GM12878 (cell line): ENCODE measurements at regions not wholly inside any gene's neighbourhood (a gene's known extent, or its start where the extent isn't known, plus 50 kb on each side); places are given as distances from the start of the nearest gene placed in this dataset.

Source experiments
- ATAC-seq: fragments of 200-7000 bp; cut with Tn5 transposase; 3 replicates; pipeline ENCODE4 v1.9.1; 2020; ENCODE audit warnings: mild to moderate bottlenecking, moderate library complexity
- BruUV-seq: library from RNA; stranded (reverse); fragments of 400-500 nt; replicated peaks from 2 replicates; lab custom pipeline; 2021; lab: Mats Ljungman, UMichigan
- CTCF ChIA-PET: fragments of 300-600 bp; sonication (Branson Sonifier 250); formaldehyde crosslinking; extraction: SDS; loops from one replicate; lab custom pipeline; 2021; ENCODE audit warnings: inconsistent platforms; lab: Yijun Ruan, JAX
- POLR2A ChIA-PET: fragments of 350-600 bp; formaldehyde crosslinking; extraction: SDS; loops from one replicate; lab custom pipeline; 2021; ENCODE audit warnings: inconsistent platforms; lab: Charles Lee
- RAD21 ChIA-PET: fragments of 300-600 bp; sonication (Branson Sonifier 250); formaldehyde crosslinking; loops from one replicate; lab custom pipeline; 2023; ENCODE audit warnings: antibody characterized with exemption; ENCODE audit not compliant: unreplicated experiment; lab: Charles Lee
- SMC1A ChIA-PET: fragments of 300-600 bp; sonication (Branson Sonifier 250); formaldehyde crosslinking; loops from one replicate; lab custom pipeline; 2023; ENCODE audit not compliant: unreplicated experiment, uncharacterized antibody; lab: Charles Lee
- DNase-seq: peaks from one replicate; pipeline ENCODE4 v3.0.0-alpha.2; 2011; ENCODE audit warnings: low read depth, low spot score
- FAIRE-seq: peaks from 3 replicates; lab custom pipeline; 2011; peaks lifted over from hg19 to GRCh38; lab: Jason Lieb, UNC
- H2AFZ ChIP-seq: 2 replicates; pipeline ENCODE4 v1.6.0; 2011; ENCODE audit warnings: low read depth, low read length, control low read depth; ENCODE audit not compliant: control insufficient read depth
- H3K27ac ChIP-seq: 2 replicates; pipeline ENCODE4 v1.5.1; 2011; ENCODE audit warnings: control low read depth; ENCODE audit not compliant: control insufficient read depth, insufficient read depth
- H3K27me3 ChIP-seq, 2 experiments: replicated peaks in 1 of 2; 2 replicates each; pipeline versions ENCODE4 v1.6.0 to v1.6.1; 2011; ENCODE audit warnings: low read length in 1 of 2; ENCODE audit not compliant: control insufficient read depth in 2 of 2, insufficient read depth in 2 of 2
- H3K36me3 ChIP-seq, 2 experiments: 2 replicates each; pipeline ENCODE4 v1.5.1; 2011; ENCODE audit warnings: low read length in 1 of 2; ENCODE audit not compliant: control insufficient read depth in 2 of 2, insufficient read depth in 2 of 2
- H3K4me1 ChIP-seq: 2 replicates; pipeline ENCODE4 v1.6.1; 2011; ENCODE audit warnings: mild to moderate bottlenecking, low read length, moderate library complexity, mixed read lengths; ENCODE audit not compliant: control insufficient read depth, insufficient read depth
- H3K4me2 ChIP-seq: 2 replicates; pipeline ENCODE4 v1.6.0; 2011; ENCODE audit warnings: control low read depth; ENCODE audit not compliant: control insufficient read depth, insufficient read depth
- H3K4me3 ChIP-seq: fragments of 200-600 bp; sonication (generic); 2 replicates; pipeline ENCODE4 v1.5.1; 2016
- H3K79me2 ChIP-seq: 2 replicates; pipeline ENCODE4 v1.6.0; 2011; ENCODE audit warnings: low read length; ENCODE audit not compliant: control insufficient read depth, insufficient read depth
- H3K9ac ChIP-seq: 2 replicates; pipeline ENCODE4 v1.8.0; 2011; ENCODE audit warnings: low read length, control low read depth, mixed read lengths; ENCODE audit not compliant: control insufficient read depth, insufficient read depth
- H3K9me3 ChIP-seq: replicated peaks from 3 replicates; pipeline ENCODE4 v1.5.1; 2011; ENCODE audit warnings: mild to moderate bottlenecking, low read length; ENCODE audit not compliant: control insufficient read depth, insufficient read depth
- H4K20me1 ChIP-seq: 2 replicates; pipeline ENCODE4 v1.6.0; 2011; ENCODE audit not compliant: control insufficient read depth, insufficient read depth
- CEBPZ ChIP-seq: fragments of 150-350 bp; IDR thresholded peaks from 2 replicates; pipeline ENCODE4 v1.6.1; 2016; ENCODE audit warnings: low read depth, low read length
- CREM ChIP-seq: IDR thresholded peaks from 2 replicates; pipeline ENCODE4 v1.6.1; 2014; ENCODE audit warnings: antibody characterized with exemption, low read depth
- E2F4 ChIP-seq: IDR thresholded peaks from 2 replicates; pipeline ENCODE4 v1.6.1; 2012; ENCODE audit warnings: low read depth, low read length, improper control_type of control experiment
- E4F1 ChIP-seq: fragments of 450-650 bp; IDR thresholded peaks from 2 replicates; pipeline ENCODE4 v1.6.1; 2018; ENCODE audit warnings: borderline replicate concordance, mild to moderate bottlenecking; ENCODE audit not compliant: partially characterized antibody
- MEF2A ChIP-seq: IDR thresholded peaks from 2 replicates; pipeline ENCODE4 v1.6.1; 2011; ENCODE audit warnings: low read depth, mild to moderate bottlenecking, low read length, moderate library complexity; ENCODE audit not compliant: insufficient read depth
- MEF2B ChIP-seq: fragments of 450-650 bp; IDR thresholded peaks from 2 replicates; pipeline ENCODE4 v1.6.1; 2018; ENCODE audit warnings: mild to moderate bottlenecking, moderate library complexity; ENCODE audit not compliant: partially characterized antibody, poor library complexity, severe bottlenecking
- MXI1 ChIP-seq: fragments of 150-350 bp; IDR thresholded peaks from 2 replicates; pipeline ENCODE4 v1.6.1; 2011; ENCODE audit warnings: low read depth, mild to moderate bottlenecking, inconsistent platforms, low read length, improper control_type of control experiment
- RFX5 ChIP-seq: IDR thresholded peaks from 2 replicates; pipeline ENCODE4 v1.6.1; 2011; ENCODE audit warnings: low read depth, low read length, improper control_type of control experiment
- SREBF2 ChIP-seq: IDR thresholded peaks from 2 replicates; pipeline ENCODE4 v1.6.1; 2012; ENCODE audit warnings: mild to moderate bottlenecking, low read length
- TAF1 ChIP-seq: IDR thresholded peaks from 2 replicates; pipeline ENCODE4 v1.6.1; 2011; ENCODE audit warnings: mild to moderate bottlenecking, low read depth, low read length, borderline replicate concordance
- WGBS: methylation state at CpG from one replicate; pipeline ENCODE4 v1.1.6; 2016; ENCODE audit warnings: low lambda C conversion rate; ENCODE audit not compliant: insufficient replicate concordance, insufficient coverage; ENCODE audit errors: missing lambda C conversion rate; 5-methylcytosine and 5-hydroxymethylcytosine counted together
- in situ Hi-C: fragments of 300-500 bp; cut with MboI; formaldehyde crosslinking; loops from 9 replicates; pipeline ENCODE4 v1.14.3; 2018; ENCODE audit warnings: mixed read lengths
- intact Hi-C: fragments of 100-400 bp; cut with micrococcal nuclease; formaldehyde crosslinking; loops from one replicate; pipeline ENCODE4 v1.14.2; 2022; ENCODE audit not compliant: unreplicated experiment
- TF ChIP-seq, protein P1 (sequence below): IDR thresholded peaks from 2 replicates; pipeline ENCODE4 v1.6.1; 2011; ENCODE audit warnings: borderline replicate concordance, low read depth, mild to moderate bottlenecking, moderate library complexity, low read length; ENCODE audit not compliant: insufficient read depth, poor library complexity, severe bottlenecking

- TF ChIP-seq E2F4 (no peak), E4F1 (no peak), CEBPZ (no peak), MEF2B (no peak)
- TF ChIP-seq, all 136 proteins: peak for 0
Observed at GRCh38 chr1:219443763-219444162, 169.1 kb downstream of the ZC3H11B start (continued).

- POLR2A ChIA-PET, result no interaction called here
- in situ Hi-C loops, result no loop called here
- ATAC-seq (no peak), FAIRE-seq (no peak), DNase-seq (no peak)
- no peak overlapping the region for H3K27ac ChIP-seq
- RAD21 ChIA-PET, result no interaction called here
- H3K79me2 ChIP-seq, result no peaks in the 10 kb centered on the region
- H3K9ac ChIP-seq, result no peak overlapping the region
- intact Hi-C loops, result no loop called here
- no peaks in the 10 kb centered on the region for H4K20me1 ChIP-seq
- CTCF ChIA-PET, result no interaction called here
- H3K9me3 ChIP-seq, result no peaks in the 10 kb centered on the region
- no TSS peak for BruUV-seq
- 31% methylated on average over 4 of the region's 4 CpGs for WGBS
- TF ChIP-seq, protein P1, sequence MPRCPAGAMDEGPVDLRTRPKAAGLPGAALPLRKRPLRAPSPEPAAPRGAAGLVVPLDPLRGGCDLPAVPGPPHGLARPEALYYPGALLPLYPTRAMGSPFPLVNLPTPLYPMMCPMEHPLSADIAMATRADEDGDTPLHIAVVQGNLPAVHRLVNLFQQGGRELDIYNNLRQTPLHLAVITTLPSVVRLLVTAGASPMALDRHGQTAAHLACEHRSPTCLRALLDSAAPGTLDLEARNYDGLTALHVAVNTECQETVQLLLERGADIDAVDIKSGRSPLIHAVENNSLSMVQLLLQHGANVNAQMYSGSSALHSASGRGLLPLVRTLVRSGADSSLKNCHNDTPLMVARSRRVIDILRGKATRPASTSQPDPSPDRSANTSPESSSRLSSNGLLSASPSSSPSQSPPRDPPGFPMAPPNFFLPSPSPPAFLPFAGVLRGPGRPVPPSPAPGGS, result no peak
- TF ChIP-seq MXI1, result no peak
- TF ChIP-seq TAF1, result no peak
- TF ChIP-seq SREBF2, result no peak
- no peak for TF ChIP-seq MEF2A
- TF ChIP-seq CREM, result no peak
- no peak for TF ChIP-seq RFX5
- TF ChIP-seq, all 136 proteins: peak for 0
- no peak overlapping the region for H3K4me2 ChIP-seq
- H3K27me3 ChIP-seq, result no peaks in the 10 kb centered on the region
- no peak overlapping the region for H3K4me3 ChIP-seq
- SMC1A ChIA-PET, result interaction anchor here (1.3 kb wide), 2 partner anchors 10 to 14 kb away, joined by 4 to 6 read pairs; no protein-coding TSS in a partner anchor
- H2AFZ ChIP-seq, result no peak overlapping the region
- H3K4me1 ChIP-seq, result no peaks in the 10 kb centered on the region
- H3K36me3 ChIP-seq, result no peaks in the 10 kb centered on the region
Observed at GRCh38 chr1:219442611-219443061, 170.3 kb downstream of the ZC3H11B start.
